ENCODE measurements at regions not wholly inside any gene's neighbourhood (a gene's known extent, or its start where the extent isn't known, plus 50 kb on each side); places are given as distances from the start of the nearest gene placed in this dataset.
"Not testable (repeated sequence)": the region's sequence is repeated elsewhere in the genome, so short reads cannot be mapped to it uniquely, and the experiment has no call there.

DNA sequence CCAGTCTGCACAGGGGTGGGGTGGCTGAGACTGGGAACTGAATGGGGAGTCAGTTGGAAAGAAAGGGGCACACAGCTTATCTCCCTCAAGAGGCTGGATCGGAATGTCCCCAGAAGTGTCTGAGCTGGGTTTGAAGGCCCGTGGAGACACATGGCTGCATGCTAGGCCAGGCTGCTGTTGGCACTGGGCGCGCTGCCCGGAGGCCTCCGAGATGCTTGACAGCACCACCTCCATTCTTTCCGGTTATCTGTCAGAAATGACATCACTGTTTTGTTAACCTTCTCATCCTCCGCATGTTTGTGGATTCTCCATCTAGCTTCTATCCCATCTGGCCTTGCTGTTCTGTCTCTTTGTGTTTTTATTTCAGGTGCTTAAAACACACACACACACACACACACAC lies 85.5 kb downstream of the APIP start:
- DNase-seq (ENCODE audit: low read depth, low spot score): no peak

- DNase-seq (ENCODE audit: low read depth, low spot score): no peak
Measured at GRCh38 chr11:34830035-34830434, 86.1 kb downstream of the APIP start.

DNA sequence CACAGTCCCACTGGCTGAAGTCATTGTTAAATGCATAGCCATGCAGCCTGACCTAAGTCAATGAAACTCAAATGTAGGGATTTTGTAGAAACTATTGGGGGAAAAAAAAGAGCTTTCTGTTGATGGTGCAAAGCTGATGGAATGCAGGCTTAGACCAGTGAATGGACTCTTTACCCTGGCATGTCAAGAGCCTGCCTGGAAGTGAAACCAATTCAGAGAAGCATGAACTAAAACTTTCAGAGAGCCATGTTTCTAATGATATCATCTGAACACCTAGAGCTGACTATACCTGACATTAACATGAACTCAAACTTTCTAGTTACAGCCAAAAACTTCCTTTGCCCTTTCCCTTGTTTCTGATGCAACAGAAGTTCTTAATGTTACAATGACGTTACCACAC lies 89.0 kb downstream of the APIP start:
- no peak for DNase-seq (ENCODE audit: low read depth, low spot score)

GRCh38 chr11:34826384-34826726 lies 89.8 kb downstream of the APIP start:
- DNase-seq (ENCODE audit: low read depth, low spot score): no peak

DNA sequence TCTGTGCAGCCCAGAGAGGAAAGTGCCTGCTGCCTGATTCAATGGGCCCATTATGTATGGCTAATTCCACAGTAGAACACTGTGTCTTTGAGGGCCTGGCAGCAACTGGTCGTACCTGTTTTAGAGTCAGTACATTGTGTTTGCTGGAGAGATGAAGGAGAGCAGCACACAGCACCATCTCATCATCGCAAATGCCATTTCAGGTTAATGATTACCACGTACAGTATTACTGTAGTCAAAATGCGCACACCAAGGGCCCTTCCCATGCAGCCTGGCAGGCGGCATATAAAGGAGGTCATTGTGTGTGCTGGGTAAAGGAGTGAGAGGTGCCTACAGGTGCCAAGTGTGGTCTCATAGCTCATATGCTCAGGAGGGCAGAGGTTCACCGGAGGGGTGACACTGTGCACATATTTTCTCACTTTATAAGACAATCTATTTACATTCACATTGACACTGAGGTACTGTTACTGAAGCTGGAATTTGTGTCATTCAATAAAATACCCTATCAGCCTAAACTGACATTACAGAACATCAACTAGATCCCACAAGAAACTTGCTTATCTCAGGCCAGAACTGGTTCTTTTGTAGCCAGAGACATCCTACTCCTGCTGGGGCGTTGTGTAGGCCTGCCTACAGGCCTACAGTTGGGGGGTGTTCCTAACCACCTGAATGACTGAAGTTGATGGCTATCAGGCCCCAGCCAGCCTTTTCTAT lies 90.4 kb downstream of the APIP start:
- no peak for DNase-seq (ENCODE audit: low read depth, low spot score)

- DNase-seq (ENCODE audit: low read depth, low spot score): no peak
Measured at GRCh38 chr11:34825315-34825669, 90.9 kb downstream of the APIP start.

DNA sequence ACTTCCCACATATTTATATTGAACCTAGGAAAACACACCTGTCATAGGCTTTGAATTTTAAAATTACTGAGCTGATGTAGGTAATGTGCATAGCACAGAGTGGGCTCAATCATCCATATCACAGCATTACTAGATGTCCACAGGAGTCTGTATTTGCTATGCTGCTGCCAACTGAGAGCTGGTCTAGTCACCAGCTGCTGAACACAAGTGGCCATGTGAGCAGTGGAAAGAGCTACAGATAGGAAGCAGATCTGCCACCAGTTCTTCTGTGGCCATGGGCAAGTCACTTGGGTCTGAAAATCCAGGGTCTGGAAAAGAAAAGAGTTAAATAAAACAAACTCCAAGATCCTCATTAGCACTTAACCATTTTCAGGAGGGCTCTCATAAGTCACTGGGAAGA lies 91.8 kb downstream of the APIP start:
- no peak for DNase-seq (ENCODE audit: low read depth, low spot score)

DNA sequence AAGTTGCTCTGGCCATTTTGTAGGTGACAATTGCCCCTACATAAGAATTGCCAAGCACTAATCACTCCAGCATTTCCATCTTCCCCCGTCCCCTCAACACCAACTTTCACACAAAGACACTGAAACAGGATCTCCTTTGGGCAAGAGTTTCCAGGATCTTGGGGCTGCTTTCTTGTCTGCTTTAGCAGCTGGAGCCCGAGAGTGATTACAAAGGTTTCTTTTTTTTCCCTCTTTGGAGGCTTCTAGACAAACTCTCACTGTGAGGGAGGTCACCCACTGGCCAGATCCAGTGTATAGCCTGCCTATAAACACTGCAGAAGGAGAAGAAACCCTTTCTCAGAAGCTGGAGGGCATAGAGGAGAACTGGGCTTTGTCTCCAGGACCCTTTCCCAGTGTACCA lies 92.5 kb downstream of the APIP start:
- DNase-seq (ENCODE audit: low read depth, low spot score): no peak

GRCh38 chr11:34823197-34823596 lies 93.0 kb downstream of the APIP start:
- no peak for DNase-seq (ENCODE audit: low read depth, low spot score)

- DNase-seq (ENCODE audit: low read depth, low spot score): no peak
Measured at GRCh38 chr11:34819740-34820482, 96.3 kb downstream of the APIP start.

DNA sequence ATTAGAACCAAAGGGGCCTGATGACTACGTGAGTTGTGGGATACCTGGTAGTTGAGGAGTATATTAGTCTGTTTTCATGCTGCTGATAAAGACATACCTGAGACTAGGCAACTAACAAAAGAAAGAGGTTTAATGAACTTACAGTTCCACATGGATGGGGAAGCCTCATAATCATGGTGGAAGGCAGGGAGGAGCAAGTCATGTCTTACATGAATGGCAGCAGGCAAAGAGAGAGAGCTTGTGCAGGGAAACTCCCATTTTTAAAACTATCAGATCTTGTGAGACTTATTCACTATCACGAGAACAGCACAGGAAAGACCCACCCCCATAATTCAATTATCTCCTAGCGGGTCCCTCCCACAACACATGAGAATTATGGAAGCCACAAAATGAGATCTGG lies 98.4 kb downstream of the APIP start:
- not testable (repeated sequence) for DNase-seq (ENCODE audit: low read depth, low spot score)

DNA sequence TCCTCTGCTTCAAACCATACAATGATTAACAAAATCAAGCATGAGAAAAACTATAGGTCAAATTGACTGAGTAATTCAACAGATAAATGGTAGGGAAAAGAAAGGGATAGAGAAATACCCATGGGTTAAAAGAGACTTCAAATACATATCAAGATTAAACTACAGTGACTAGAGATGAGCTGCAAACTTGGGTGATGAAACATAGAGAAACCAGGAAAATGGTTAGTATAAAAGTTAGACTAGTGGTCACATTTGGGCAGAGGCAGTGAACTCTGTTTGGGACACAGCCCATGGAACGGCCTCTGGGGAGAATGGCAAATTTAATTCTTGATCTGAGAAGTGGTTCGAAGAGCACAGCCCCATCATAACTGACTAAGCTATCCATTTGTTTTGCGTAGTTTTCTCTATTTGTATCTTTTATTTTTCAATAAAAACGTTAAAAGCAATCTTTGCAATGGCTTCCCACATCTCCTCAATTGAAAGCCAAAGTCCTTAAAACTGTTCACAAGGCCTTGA lies 99.4 kb downstream of the APIP start:
- DNase-seq (ENCODE audit: low read depth, low spot score): no peak

- DNase-seq (ENCODE audit: low read depth, low spot score): no peak
Measured at GRCh38 chr11:34812905-34813576, 103.1 kb downstream of the APIP start.

- no peak for DNase-seq (ENCODE audit: low read depth, low spot score)
Measured at GRCh38 chr11:34811858-34812257, 104.3 kb downstream of the APIP start.

DNA sequence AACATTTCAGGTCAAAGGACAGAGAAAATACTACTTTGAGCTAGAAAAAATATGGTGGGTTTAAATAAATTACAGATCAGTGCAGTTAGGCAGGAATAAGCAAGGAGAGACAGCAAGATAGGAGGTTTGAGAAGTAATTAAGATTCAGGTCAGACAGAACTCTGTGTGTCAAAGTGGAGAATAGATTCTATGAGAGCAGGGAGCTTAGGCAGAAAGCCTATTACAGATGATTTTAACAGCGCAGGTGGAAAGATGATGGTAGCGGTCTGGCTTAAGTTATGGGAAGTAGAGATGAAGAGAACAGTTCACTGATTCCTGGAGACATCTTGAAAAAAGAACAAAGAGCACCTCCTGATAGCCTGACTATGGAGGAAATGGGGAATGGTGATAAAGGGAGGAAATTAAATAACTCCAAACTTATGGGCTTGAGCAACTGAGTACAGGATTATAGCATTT lies 106.0 kb downstream of the APIP start:
- DNase-seq (ENCODE audit: low read depth, low spot score): no peak

DNA sequence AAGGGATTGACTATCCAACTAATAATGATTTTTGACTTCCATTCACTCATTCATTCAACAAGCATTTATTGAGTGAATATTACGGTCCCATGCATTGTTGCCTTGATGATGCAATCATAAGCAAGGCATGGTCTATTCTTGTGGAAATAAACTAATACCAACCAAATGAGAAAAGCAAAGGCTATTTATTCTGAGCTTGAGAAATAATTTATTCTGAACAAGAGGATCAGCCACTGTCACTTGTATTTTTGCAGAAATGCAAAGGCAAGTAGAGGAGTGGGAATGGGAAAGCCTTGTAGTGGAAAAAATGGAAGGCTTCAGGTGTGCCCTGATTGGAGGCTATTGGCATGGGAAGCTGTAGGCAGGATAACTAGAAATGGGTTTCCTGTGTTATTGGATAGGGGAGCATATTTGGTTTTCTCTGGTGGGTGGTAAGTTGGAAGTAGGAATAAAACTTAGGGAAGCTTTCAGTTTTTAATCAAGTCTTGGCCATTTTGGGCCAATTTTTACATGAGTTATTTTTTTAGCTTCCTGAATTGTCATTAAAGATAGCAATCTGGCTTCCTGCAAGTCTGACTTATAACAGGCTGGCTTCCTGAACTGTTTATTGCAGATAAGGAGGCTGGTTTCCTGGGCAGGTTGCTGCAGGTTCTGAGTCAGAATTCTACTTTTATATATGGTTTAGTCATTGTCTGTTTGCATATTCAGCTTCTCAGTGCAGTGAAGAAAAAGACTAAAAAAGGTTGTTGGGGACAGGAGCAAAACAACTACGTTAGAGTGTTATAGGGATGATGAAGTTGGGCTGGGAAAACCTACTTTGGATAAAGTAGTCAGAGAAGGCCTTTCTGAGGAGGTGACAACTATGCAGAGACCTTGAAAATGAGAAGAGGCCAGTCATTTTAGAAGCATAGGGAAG lies 106.7 kb downstream of the APIP start:
- no peak for DNase-seq (ENCODE audit: low read depth, low spot score)

GRCh38 chr11:34806875-34807274 lies 109.3 kb downstream of the APIP start:
- DNase-seq (ENCODE audit: low read depth, low spot score): no peak

GRCh38 chr11:34805937-34806336 lies 110.2 kb downstream of the APIP start:
- no peak for DNase-seq (ENCODE audit: low read depth, low spot score)

DNA sequence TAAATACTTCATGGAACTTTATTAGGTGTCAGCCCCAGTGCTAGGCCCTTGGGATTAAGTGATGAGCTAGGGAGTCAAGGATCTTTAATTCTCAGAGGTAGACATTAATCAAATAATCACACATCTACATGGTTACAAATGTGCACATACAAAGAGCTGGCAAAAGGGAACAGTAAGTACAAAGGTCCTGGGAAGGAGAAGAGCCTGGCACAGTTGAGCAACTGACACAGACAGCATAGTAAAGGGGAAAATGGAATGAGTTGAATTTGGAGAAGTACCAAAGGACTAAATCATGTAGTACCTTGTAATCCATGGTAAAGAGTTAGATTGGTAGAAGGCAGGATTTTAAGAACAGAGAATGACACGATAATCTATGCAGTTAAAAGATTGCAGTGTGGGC lies 116.3 kb downstream of the APIP start:
- no peak for DNase-seq (ENCODE audit: low read depth, low spot score)

DNA sequence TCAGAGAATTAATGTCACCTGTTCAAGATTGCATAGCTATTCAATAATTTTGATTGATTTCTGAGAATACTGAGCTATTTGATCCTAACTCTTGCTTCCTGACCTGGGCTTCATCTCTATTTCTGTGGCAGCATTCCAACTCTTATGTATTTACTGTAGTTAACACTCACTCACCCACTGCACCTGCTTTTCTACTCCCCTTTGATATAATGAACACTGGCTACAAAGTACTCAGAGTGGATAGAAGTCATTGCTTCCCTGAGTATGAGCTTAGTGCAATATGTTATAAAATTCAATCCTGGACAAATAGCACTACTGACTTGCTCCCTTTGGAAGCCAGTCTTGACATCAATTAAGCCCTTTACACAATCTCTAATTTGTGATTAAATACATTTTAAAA lies 117.2 kb downstream of the APIP start:
- DNase-seq (ENCODE audit: low read depth, low spot score): no peak

DNA sequence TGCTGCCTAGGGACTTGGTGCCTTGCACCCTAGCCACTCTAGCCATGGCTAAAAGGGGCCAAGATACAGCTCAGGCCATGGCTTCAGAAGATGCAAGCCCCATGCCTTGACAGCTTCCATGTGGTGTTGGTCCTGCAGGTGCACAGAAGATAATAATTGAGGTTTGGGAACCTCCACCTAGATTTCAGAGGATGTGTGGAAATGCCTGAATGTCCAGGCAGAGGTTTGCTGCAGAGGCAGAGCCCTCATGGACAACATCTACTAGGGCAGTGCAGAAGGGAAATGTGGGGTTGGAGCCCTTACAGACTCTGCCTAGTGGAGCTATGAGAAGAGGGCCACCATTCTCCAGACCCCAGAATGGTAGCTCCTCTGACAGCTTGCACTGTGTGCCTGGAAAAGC lies 118.7 kb downstream of the APIP start:
- DNase-seq (ENCODE audit: low read depth, low spot score): not testable (repeated sequence)

GRCh38 chr11:34795641-34796040 lies 120.5 kb downstream of the APIP start:
- DNase-seq (ENCODE audit: low read depth, low spot score): no peak
